ENCODE measurements at regions not wholly inside any gene's neighbourhood (a gene's known extent, or its start where the extent isn't known, plus 50 kb on each side); places are given as distances from the start of the nearest gene placed in this dataset.

GRCh38 chr7:92926697-92927044 is 90.3 kb upstream of the CDK6 start (continued):
- TF ChIP-seq USF2 (IDR thresholded peaks at IDR 0.05; ENCODE audit: borderline replicate concordance, low read depth, low read length) = no peak
- no peak for TF ChIP-seq TAF1 (IDR thresholded peaks at IDR 0.05; ENCODE audit: borderline replicate concordance, low read depth, low read length)
- TF ChIP-seq, protein P1, sequence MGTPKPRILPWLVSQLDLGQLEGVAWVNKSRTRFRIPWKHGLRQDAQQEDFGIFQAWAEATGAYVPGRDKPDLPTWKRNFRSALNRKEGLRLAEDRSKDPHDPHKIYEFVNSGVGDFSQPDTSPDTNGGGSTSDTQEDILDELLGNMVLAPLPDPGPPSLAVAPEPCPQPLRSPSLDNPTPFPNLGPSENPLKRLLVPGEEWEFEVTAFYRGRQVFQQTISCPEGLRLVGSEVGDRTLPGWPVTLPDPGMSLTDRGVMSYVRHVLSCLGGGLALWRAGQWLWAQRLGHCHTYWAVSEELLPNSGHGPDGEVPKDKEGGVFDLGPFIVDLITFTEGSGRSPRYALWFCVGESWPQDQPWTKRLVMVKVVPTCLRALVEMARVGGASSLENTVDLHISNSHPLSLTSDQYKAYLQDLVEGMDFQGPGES (IDR thresholded peaks at IDR 0.05; ENCODE audit: low read depth, low read length) = no peak
- TF ChIP-seq GABPA (IDR thresholded peaks at IDR 0.05; ENCODE audit: low read depth) = no peak

DNA sequence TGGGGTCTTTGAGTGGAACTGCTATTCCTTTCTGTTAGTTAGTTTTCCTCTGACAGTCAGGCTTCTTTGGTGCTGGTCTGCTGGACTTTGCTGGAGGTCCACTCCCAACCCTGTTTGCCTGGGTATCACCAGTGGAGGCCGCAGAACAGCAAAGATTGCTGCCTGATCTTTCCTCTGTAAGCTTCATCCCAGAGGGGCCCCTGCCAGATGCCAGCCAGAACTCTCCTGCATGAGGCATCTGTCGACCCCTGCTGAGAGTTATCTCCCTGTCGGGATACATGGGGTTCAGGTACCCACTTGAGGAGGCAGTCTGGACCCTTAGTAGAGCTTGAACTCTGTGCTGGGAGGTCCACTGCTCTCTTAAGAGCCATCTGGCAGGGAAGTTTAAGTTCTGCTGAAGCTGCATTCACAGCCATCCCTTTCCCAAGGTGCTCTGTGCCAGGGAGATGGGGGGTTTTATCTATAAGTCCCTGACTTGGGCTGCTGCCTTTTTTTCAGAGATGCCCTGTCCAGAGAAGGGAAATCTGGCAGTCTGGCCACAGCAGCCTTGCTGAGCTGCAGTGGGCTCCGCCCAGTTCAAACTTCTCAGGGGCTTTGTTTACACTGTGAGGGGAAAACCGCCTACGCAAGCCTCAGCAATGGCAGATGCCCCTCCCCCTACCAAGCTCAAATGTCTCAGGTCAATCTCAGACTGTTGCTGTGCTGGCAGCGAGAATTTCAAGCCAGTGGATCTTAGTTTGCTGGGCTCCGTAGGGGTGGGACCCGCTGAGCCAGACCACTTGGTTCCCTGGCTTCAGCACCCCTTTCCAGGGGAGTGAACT is 89.7 kb upstream of the CDK6 start:
- POLR2A ChIA-PET = no interaction called here
- Histone ChIP-seq H4K20me1 (ENCODE audit: insufficient read depth) (no peaks in the 10 kb centered on the region), H3K9me3 (peaks cover 12% of the 10 kb centered on the region), H3K27ac (ENCODE audit: low read depth in 2 of 2, low read length in 1 of 2) (no peak overlapping the region), H3K4me1 (ENCODE audit: control insufficient read depth in 1 of 2, insufficient read depth in 2 of 2, low read depth in 1 of 2, low read length in 1 of 2) (no peaks in the 10 kb centered on the region), H3F3A (replicated peaks; ENCODE audit: insufficient read depth) (no peaks in the 10 kb centered on the region), H3K4me3 (ENCODE audit: low read depth in 2 of 2, low read length in 1 of 2) (no peak overlapping the region), H3K36me3 (replicated peaks in 1 of 2; ENCODE audit: control insufficient read depth in 1 of 2, insufficient read depth in 2 of 2, low read length in 1 of 2) (no peaks in the 10 kb centered on the region), H3K27me3 (ENCODE audit: insufficient read depth) (no peaks in the 10 kb centered on the region), H3K4me2 (no peak overlapping the region), H3K9me2 (no peaks in the 10 kb centered on the region), H2AFZ (ENCODE audit: low read depth) (no peak overlapping the region), H3K79me2 (ENCODE audit: insufficient read depth) (no peaks in the 10 kb centered on the region), H3K9ac (no peak overlapping the region)
- TF ChIP-seq, protein P1 (IDR thresholded peaks at IDR 0.05; ENCODE audit: low read depth, low read length) = no peak
- no peak for TF ChIP-seq CHD2 (IDR thresholded peaks at IDR 0.05; ENCODE audit: low read length, partially characterized antibody)
- no peak for TF ChIP-seq FOXJ3 (CRISPR knock-in tag; IDR thresholded peaks at IDR 0.05)
- CTCF ChIA-PET = interaction anchor here (1.5 to 1.8 kb wide), 2 partner anchors 83 to 93 kb away, joined by 4 to 5 read pairs; no protein-coding TSS in a partner anchor
- no peak for DNase-seq
- 65% methylated on average over 9 of the region's 9 CpGs for WGBS (ENCODE audit: low lambda C conversion rate)

DNA sequence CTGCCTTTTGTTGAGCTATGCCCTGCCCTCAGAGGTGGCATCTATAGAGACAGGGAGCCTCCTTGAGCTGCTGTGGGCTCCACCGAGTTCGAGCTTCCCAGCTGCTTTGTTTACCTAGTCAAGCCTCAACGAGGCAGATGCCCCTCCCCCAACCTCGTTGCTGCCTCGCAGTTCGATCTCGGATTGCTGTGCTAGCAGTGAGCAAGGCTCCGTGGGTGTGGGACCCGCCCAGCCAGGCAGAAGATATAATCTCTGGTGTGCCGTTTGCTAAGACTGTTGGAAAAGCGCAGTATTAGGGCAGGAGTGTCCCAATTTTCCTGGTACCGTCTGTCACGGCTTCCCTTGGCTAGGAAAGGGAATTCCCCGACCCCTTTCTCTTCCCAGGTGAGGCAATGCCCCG is 88.4 kb upstream of the CDK6 start:
- Histone ChIP-seq H3K4me3 (ENCODE audit: low read depth in 2 of 2, low read length in 1 of 2) (no peak overlapping the region), H3K27ac (ENCODE audit: low read depth in 2 of 2, low read length in 1 of 2) (no peak overlapping the region), H3K9ac (no peak overlapping the region), H3K9me3 (no peaks in the 10 kb centered on the region), H2AFZ (ENCODE audit: low read depth) (no peak overlapping the region), H3K36me3 (replicated peaks in 1 of 2; ENCODE audit: control insufficient read depth in 1 of 2, insufficient read depth in 2 of 2, low read length in 1 of 2) (peaks cover 0 to 3% of the 10 kb centered on the region in 2 experiments), H3K4me1 (ENCODE audit: control insufficient read depth in 1 of 2, insufficient read depth in 2 of 2, low read depth in 1 of 2, low read length in 1 of 2) (no peaks in the 10 kb centered on the region), H3K27me3 (ENCODE audit: insufficient read depth) (no peaks in the 10 kb centered on the region), H3K9me2 (no peaks in the 10 kb centered on the region), H3K4me2 (no peak overlapping the region), H3K79me2 (ENCODE audit: insufficient read depth) (no peaks in the 10 kb centered on the region), H3F3A (replicated peaks; ENCODE audit: insufficient read depth) (no peaks in the 10 kb centered on the region), H4K20me1 (ENCODE audit: insufficient read depth) (no peaks in the 10 kb centered on the region)
- POLR2A ChIA-PET = no interaction called here
- CTCF ChIA-PET = interaction anchor here (0.8 to 1.5 kb wide), 2 partner anchors 92 to 104 kb away, joined by 3 to 5 read pairs; no protein-coding TSS in a partner anchor
- no peak for DNase-seq
- 31% methylated on average over 15 of the region's 15 CpGs for WGBS (ENCODE audit: low lambda C conversion rate)
- TF ChIP-seq SIN3A (IDR thresholded peaks at IDR 0.05; ENCODE audit: borderline replicate concordance, low read depth, low read length) (no peak), EZH2phosphoT487 (IDR thresholded peaks at IDR 0.05; ENCODE audit: borderline replicate concordance, low read depth) (no peak), TAF1 (IDR thresholded peaks at IDR 0.05; ENCODE audit: borderline replicate concordance, low read depth, low read length) (no peak), RXRA (IDR thresholded peaks at IDR 0.05; ENCODE audit: borderline replicate concordance, low read depth) (no peak), SMC3 (IDR thresholded peaks at IDR 0.05; ENCODE audit: low read depth, low read length) (no peak), EP300 (IDR thresholded peaks at IDR 0.05; ENCODE audit: borderline replicate concordance in 1 of 2, low read depth in 1 of 2, low read length in 1 of 2) (no peak), USF2 (IDR thresholded peaks at IDR 0.05; ENCODE audit: borderline replicate concordance, low read depth, low read length) (no peak), NFIC (IDR thresholded peaks at IDR 0.05; ENCODE audit: borderline replicate concordance) (no peak), CHD2 (IDR thresholded peaks at IDR 0.05; ENCODE audit: low read length, partially characterized antibody) (no peak), GABPA (IDR thresholded peaks at IDR 0.05; ENCODE audit: low read depth) (no peak), RCOR1 (IDR thresholded peaks at IDR 0.05; ENCODE audit: low read length) (no peak)
- TF ChIP-seq, protein P1 (IDR thresholded peaks at IDR 0.05; ENCODE audit: low read depth, low read length) = no peak
- TF ChIP-seq, protein P2, sequence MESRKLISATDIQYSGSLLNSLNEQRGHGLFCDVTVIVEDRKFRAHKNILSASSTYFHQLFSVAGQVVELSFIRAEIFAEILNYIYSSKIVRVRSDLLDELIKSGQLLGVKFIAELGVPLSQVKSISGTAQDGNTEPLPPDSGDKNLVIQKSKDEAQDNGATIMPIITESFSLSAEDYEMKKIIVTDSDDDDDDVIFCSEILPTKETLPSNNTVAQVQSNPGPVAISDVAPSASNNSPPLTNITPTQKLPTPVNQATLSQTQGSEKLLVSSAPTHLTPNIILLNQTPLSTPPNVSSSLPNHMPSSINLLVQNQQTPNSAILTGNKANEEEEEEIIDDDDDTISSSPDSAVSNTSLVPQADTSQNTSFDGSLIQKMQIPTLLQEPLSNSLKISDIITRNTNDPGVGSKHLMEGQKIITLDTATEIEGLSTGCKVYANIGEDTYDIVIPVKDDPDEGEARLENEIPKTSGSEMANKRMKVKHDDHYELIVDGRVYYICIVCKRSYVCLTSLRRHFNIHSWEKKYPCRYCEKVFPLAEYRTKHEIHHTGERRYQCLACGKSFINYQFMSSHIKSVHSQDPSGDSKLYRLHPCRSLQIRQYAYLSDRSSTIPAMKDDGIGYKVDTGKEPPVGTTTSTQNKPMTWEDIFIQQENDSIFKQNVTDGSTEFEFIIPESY (IDR thresholded peaks at IDR 0.05; ENCODE audit: borderline replicate concordance, low read depth) = no peak

Measured in SK-N-SH (cell line).